ENCODE measurements at regions not wholly inside any gene's neighbourhood (a gene's known extent, or its start where the extent isn't known, plus 50 kb on each side); places are given as distances from the start of the nearest gene placed in this dataset.

DNA sequence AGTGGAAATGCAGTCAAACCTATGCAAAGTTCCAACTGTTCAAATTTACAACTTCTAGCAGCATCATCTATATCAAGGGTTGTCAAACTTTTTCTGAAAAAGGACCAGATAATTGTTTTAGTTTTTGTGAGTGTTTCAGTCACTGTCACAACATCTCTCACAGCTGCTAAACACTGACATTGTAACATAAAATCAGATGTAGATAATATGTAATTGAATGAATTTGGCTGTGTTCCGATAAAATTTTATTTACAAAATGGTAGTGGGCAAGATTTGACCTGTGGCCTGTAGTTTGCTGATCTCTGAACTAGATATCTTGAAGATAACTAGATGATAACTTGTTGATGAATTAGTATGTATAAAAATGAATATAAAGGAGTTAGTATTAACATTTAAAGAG is 1679.1 kb upstream of the PCDH20 start:
- TF ChIP-seq GATA3 (IDR thresholded peaks at IDR 0.05; ENCODE audit: low read depth, low read length) (peak; percentile 62), GATA2 (IDR thresholded peaks at IDR 0.05; ENCODE audit: low read depth, low read length) (no peak; the same call in 1 of the 2 replicates)
